SK-N-MC (cell line): ENCODE measurements at regions not wholly inside any gene's neighbourhood (a gene's known extent, or its start where the extent isn't known, plus 50 kb on each side); places are given as distances from the start of the nearest gene placed in this dataset.

Experiments
- DNase-seq: peaks from one replicate; pipeline ENCODE4 v3.0.0-alpha.2; 2011; ENCODE audit warnings: low read depth, low spot score
- H3K27ac ChIP-seq: fragments of 200-600 bp; sonication (generic); 2 replicates; pipeline ENCODE4 v1.5.1; 2016; ENCODE audit warnings: mixed run types
- H3K36me3 ChIP-seq: fragments of 200-600 bp; sonication (generic); 2 replicates; pipeline ENCODE4 v1.6.1; 2017; ENCODE audit warnings: antibody characterized with exemption, low read length, mixed read lengths; ENCODE audit not compliant: insufficient read depth
- H3K4me3 ChIP-seq: fragments of 200-600 bp; sonication (generic); 2 replicates; pipeline ENCODE4 v1.5.1; 2016
- H3K9ac ChIP-seq: fragments of 200-600 bp; sonication (generic); 2 replicates; pipeline ENCODE4 v1.8.0; 2017; ENCODE audit warnings: mixed run types, mixed read lengths; ENCODE audit not compliant: insufficient read length
- H3K9me3 ChIP-seq: fragments of 200-600 bp; sonication (generic); 2 replicates; pipeline ENCODE4 v1.6.1; 2017; ENCODE audit warnings: low read depth, mild to moderate bottlenecking, antibody characterized with exemption, low read length, moderate library complexity, mixed read lengths
- EZH2 ChIP-seq: fragments of 200-600 bp; sonication (generic); IDR thresholded peaks from one replicate; pipeline ENCODE4 v1.6.1; 2017; ENCODE audit warnings: antibody characterized with exemption
- FOXP2 ChIP-seq: optimal IDR thresholded peaks from 2 replicates; pipeline ENCODE3; 2011; ENCODE audit warnings: mild to moderate bottlenecking, moderate library complexity; ENCODE audit not compliant: insufficient read depth; ENCODE audit errors: extremely low read length, control extremely low read depth
- POLR2AphosphoS5 ChIP-seq: IDR thresholded peaks from 2 replicates; pipeline ENCODE4 v1.6.1; 2012; ENCODE audit warnings: mild to moderate bottlenecking, low read depth, low read length, borderline replicate concordance

DNA sequence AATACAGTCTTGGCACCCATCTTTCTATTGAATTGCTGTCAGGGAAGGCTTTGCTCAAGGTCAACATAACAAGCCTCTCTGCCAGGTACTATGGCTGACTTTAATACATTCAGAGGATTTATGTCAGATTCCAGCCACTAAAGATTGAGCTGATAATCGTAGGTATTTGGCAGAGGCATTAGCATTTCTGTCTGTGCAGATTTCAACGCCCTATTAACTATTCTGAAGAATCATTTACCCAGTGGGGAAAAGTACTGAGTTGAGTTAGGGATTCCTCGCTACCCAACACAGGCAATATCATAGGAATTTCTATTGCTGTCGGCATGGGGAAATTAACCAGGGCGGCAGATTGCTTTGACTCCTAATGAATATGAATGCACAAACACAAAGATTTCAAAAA is 233.7 kb upstream of the SPTLC3 start:
- DNase-seq, result no peak
- Histone ChIP-seq H3K9ac (no peak overlapping the region), H3K4me3 (no peak overlapping the region), H3K36me3 (no peaks in the 10 kb centered on the region), H3K27ac (no peak overlapping the region), H3K9me3 (no peaks in the 10 kb centered on the region)
- TF ChIP-seq POLR2AphosphoS5 (no peak), EZH2 (no peak), FOXP2 (no peak)

DNA sequence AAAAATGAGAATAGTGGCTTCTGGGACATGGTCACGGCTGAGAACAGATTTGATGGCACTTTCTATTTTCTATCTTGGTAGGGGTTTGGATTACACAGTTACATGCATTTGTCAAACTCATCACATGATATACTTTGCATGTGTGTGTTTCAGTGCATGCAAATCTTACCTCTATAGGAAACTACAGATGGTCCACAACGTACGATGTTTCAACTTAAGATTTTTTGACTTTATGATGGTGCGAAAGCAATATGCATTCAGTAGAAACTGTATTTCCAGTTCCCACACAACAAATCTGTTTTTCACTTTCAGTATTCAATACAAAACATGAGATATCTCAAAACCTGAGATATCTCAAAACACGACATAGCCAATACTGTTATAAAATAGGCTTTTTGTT is 231.8 kb upstream of the SPTLC3 start:
- Histone ChIP-seq H3K4me3 (no peak overlapping the region), H3K27ac (no peak overlapping the region), H3K36me3 (no peaks in the 10 kb centered on the region), H3K9me3 (no peaks in the 10 kb centered on the region), H3K9ac (no peak overlapping the region)
- DNase-seq, result no peak
- TF ChIP-seq EZH2 (no peak), FOXP2 (no peak), POLR2AphosphoS5 (no peak)

DNA sequence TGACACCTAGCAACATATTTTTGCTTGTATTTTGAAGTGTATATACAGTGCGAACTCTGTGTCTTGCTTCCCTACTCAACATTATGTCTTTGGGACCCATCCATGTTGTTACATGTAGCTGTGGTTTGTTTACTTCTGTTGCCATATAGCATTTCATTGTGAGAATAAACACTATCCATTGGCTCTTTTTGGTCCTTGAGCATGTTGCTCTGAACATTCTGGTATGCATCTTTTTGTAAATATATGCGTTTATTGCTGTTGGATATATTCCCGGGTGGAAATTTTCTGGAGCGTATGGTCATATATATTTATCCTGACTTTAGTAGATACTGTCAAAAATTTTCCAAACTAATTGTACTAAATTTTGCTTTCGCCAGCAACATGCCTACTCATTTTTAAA is 222.5 kb upstream of the SPTLC3 start:
- H3K9ac ChIP-seq, result no peak overlapping the region
- no peak overlapping the region for H3K4me3 ChIP-seq
- H3K9me3 ChIP-seq, result no peaks in the 10 kb centered on the region
- no peak overlapping the region for H3K27ac ChIP-seq
- H3K36me3 ChIP-seq, result no peaks in the 10 kb centered on the region
- TF ChIP-seq FOXP2, result no peak
- TF ChIP-seq POLR2AphosphoS5, result no peak
- no peak for TF ChIP-seq EZH2
- DNase-seq, result no peak

DNA sequence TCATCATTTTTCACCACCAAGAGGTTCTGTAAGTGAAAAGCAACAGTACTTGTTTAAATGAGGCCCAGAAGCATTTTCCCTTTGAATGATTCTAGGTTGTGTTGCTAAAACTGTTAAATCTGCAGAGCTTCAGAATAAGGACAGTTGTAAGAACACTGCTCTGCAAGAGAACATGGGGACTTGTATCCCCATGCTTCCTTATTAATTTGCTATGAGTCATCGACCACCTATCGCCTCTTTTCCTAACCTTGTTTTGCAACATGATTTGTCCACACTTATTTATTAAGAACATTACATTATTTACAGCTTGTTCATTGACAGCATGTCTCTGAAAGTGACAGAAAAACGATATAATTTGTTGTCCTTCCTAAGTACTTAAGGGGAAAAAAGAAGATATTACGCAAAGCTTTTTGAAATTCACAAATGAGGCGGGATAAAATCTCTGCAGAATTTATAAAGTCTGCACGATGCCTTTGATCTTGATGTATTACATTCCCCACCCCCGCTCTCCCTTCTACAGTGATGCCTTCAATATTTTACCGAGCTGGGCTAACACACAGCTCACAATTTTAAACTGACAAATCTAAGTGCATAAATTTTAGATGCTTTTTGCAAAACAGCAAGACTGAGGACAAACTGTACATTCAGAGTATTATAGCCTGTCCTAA is 220.0 kb upstream of the SPTLC3 start:
- Histone ChIP-seq H3K4me3 (no peak overlapping the region), H3K27ac (no peak overlapping the region), H3K9ac (no peak overlapping the region), H3K9me3 (no peaks in the 10 kb centered on the region), H3K36me3 (no peaks in the 10 kb centered on the region)
- no peak for DNase-seq
- TF ChIP-seq POLR2AphosphoS5 (no peak), EZH2 (no peak), FOXP2 (no peak)

DNA sequence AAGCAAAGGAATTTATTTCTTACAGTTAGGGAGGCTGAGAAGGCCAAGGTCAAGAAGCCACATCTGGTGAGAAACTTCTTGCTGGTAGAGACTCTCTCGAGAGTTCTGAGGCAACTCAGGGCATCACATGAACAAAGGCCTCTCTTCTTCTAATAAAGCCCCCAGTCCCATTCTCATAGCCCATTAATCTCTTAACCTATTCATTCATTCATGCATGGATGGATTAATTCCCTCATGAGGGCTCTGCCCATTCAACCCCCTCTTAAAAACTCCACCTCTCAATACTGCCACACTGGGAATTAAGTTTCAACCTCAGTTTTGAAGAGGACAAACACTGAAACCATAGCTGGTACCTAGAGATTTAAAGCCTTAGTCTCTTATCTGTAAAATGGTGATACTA is 217.9 kb upstream of the SPTLC3 start:
- no peak overlapping the region for H3K9ac ChIP-seq
- no peaks in the 10 kb centered on the region for H3K36me3 ChIP-seq
- H3K4me3 ChIP-seq, result no peak overlapping the region
- H3K27ac ChIP-seq, result no peak overlapping the region
- no peaks in the 10 kb centered on the region for H3K9me3 ChIP-seq
- DNase-seq, result no peak
- TF ChIP-seq FOXP2 (no peak), POLR2AphosphoS5 (no peak), EZH2 (no peak)

DNA sequence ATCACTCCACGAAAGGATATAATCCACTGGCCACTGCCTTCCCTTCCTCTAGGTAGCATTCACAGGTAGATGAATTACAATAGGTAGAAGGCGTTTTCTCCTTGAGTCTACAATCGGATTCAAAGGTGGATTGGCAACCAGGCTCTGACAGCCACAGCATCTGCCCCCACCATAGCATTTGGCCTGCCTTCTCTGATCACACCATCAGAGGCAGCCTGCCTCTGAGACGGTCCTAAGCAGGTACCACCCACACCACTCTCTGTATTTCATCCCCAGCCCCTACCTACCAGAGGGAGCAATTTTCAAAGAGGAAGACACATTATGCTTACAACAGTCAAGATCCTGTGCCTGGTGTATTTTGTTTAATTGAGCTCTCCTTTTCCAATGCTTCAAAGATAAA is 210.5 kb upstream of the SPTLC3 start:
- no peak for DNase-seq
- TF ChIP-seq EZH2 (no peak), FOXP2 (no peak), POLR2AphosphoS5 (no peak)
- no peak overlapping the region for H3K27ac ChIP-seq

DNA sequence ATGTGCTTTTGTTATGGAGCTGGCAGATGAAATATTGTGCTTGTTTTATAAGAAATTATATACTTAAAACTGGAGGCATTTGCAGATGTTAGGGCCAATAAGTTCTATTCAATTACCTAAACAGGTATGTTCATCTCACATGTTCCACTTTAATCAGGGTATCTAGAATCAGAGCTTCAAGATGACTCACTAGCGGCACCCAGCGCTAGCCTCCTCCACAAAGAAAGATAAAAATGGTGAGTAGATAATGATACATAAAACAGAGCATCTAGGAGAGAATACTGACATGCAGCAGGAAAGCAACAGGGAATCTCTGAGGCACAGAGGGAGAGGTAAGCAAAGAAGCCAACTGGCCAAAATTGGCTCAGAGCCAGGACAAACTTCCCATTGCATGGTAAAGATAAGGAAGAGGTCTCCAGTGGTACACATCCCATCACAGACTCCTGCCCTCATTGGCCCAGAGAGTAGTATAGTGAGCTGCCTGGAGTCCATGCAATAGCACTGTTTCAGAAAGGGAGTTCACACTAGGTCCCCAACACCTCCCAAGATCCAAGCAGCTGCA is 200.7 kb upstream of the SPTLC3 start:
- Histone ChIP-seq H3K36me3 (no peaks in the 10 kb centered on the region), H3K4me3 (no peak overlapping the region), H3K9ac (no peak overlapping the region), H3K9me3 (no peaks in the 10 kb centered on the region), H3K27ac (no peak overlapping the region)
- DNase-seq, result no peak
- TF ChIP-seq POLR2AphosphoS5 (no peak), EZH2 (no peak), FOXP2 (no peak)

More for the DNA sequence above, 210.5 kb upstream of the SPTLC3 start:
- Histone ChIP-seq H3K9ac (no peak overlapping the region), H3K4me3 (no peak overlapping the region), H3K36me3 (no peaks in the 10 kb centered on the region), H3K9me3 (no peaks in the 10 kb centered on the region)

DNA sequence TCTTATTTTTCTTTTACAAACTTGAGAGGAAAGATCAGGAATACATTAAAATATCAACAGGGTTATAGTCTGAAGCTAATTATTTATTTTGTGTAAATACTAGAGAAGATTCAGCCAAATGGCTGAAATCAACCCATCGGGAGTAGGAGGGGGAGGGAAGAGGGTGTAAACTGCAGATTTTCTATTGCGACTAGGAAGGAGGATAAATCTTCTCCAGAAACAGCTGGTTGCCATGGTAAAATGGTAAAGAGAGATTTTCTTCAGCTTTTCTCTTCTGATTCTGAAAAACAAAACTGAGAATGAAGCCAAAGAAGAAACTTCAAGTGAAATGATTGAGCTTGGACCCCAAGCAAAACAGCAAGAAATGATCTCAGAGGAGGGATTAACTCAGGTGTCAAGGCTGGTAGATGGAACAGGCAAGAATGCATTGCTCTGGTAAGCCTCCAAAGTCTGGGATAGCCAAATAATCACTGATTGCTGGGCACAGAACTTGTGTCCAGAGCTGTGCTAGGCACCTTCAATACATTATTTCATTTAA is 193.5 kb upstream of the SPTLC3 start:
- no peaks in the 10 kb centered on the region for H3K9me3 ChIP-seq
- H3K36me3 ChIP-seq, result no peaks in the 10 kb centered on the region
- H3K9ac ChIP-seq, result no peak overlapping the region
- TF ChIP-seq EZH2, result no peak
- TF ChIP-seq POLR2AphosphoS5, result no peak
- TF ChIP-seq FOXP2, result no peak
- no peak overlapping the region for H3K27ac ChIP-seq
- no peak overlapping the region for H3K4me3 ChIP-seq
- DNase-seq, result no peak

DNA sequence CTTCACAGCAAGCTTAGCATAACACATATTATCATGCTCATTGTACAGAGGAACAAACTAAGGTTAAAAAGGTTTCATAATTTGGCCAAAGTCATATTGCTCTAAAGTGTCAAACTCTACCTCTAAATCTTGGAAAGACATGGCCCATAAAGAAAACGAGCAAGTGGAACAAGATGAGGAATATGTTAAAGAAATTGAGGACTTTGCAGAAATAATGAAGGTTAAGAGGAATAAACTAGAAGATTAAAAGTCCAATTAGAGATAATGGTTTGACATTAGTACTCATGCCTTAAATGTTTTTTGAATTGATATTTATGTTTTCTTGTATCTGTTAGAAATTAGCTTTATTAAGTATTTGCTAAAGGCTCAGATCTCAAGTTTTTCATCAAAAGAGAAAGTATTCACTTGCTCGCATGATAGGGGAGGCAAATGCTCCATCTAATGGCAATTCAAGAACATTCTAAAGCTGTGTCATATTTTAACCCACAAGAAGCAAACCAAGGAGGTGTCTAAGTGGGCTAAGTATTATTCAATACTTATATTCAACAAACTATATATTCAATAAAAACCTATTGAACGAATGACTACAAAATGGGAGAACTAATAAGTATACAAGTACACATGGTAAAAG is 192.9 kb upstream of the SPTLC3 start:
- TF ChIP-seq EZH2 (no peak), POLR2AphosphoS5 (no peak), FOXP2 (no peak)
- Histone ChIP-seq H3K4me3 (no peak overlapping the region), H3K36me3 (no peaks in the 10 kb centered on the region), H3K9ac (no peak overlapping the region), H3K9me3 (no peaks in the 10 kb centered on the region), H3K27ac (no peak overlapping the region)
- no peak for DNase-seq
